A549 (cell line): ENCODE measurements at regions not wholly inside any gene's neighbourhood (a gene's known extent, or its start where the extent isn't known, plus 50 kb on each side); places are given as distances from the start of the nearest gene placed in this dataset.

Source experiments
- BHLHE40 ChIP-seq: IDR thresholded peaks from 2 replicates; pipeline ENCODE4 v1.6.1; 2012; ENCODE audit warnings: low read depth, low read length, inconsistent platforms
- CHD2 ChIP-seq: fragments of 150-350 bp; IDR thresholded peaks from 2 replicates; pipeline ENCODE4 v1.6.1; 2014; ENCODE audit warnings: low read length; ENCODE audit not compliant: partially characterized antibody
- JUN ChIP-seq, 2 experiments: fragments of >200 bp; sonication (Bioruptor Twin); formaldehyde crosslinking; IDR thresholded peaks; 2 replicates in 1 of 2; 3 replicates in 1 of 2; pipeline ENCODE4 v1.6.1; 2016 to 2017
- MAFK ChIP-seq: fragments of 450-650 bp; IDR thresholded peaks from 2 replicates; pipeline ENCODE4 v1.6.1; 2014; ENCODE audit not compliant: partially characterized antibody
- POLR2A ChIP-seq: IDR thresholded peaks from 2 replicates; pipeline ENCODE4 v1.6.1; 2012; ENCODE audit warnings: mild to moderate bottlenecking, low read length
- TF ChIP-seq, protein P1 (sequence below): IDR thresholded peaks from 2 replicates; pipeline ENCODE4 v1.6.1; 2012
- TF ChIP-seq, protein P2 (sequence below): fragments of >200 bp; sonication (Bioruptor Twin); formaldehyde crosslinking; IDR thresholded peaks from 3 replicates; pipeline ENCODE4 v1.5.1; 2016
- TF ChIP-seq, protein P3 (sequence below): fragments of 200-600 bp; sonication (generic); IDR thresholded peaks from 2 replicates; pipeline ENCODE4 v1.6.1; 2016; ENCODE audit warnings: antibody characterized with exemption, mild to moderate bottlenecking, moderate library complexity
- TF ChIP-seq, protein P4 (sequence below): fragments of 250-450 bp; sonication (Bioruptor Pico); IDR thresholded peaks from 2 replicates; pipeline ENCODE4 v1.5.0; 2021; ENCODE audit warnings: mild to moderate bottlenecking, moderate library complexity, borderline replicate concordance
- TF ChIP-seq, protein P5 (sequence below): fragments of >200 bp; sonication (Bioruptor Twin); formaldehyde crosslinking; IDR thresholded peaks from 3 replicates; pipeline ENCODE4 v1.6.1; 2016

DNA sequence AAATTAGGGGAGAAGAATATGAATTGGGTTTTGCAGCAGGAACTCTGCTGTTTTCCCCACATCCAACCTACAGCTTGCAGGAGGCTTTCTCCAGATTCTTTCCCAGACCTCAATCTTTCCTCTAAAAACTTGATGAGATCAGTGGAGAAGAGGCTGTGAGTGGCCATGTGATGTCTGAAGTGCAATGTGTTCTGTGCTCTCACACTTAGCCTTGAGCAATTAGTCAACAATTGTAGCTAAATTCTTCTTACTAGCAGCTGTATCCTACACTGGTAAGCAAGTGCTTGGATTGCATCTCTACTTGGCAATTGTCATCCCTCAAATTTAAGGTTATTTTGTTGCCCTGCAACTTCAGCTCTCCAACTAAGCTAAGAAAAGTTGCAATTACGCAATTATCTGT lies 807.3 kb upstream of the RGS18 start:
- TF ChIP-seq, protein P1, sequence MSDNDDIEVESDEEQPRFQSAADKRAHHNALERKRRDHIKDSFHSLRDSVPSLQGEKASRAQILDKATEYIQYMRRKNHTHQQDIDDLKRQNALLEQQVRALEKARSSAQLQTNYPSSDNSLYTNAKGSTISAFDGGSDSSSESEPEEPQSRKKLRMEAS, result no peak
- TF ChIP-seq, protein P2, sequence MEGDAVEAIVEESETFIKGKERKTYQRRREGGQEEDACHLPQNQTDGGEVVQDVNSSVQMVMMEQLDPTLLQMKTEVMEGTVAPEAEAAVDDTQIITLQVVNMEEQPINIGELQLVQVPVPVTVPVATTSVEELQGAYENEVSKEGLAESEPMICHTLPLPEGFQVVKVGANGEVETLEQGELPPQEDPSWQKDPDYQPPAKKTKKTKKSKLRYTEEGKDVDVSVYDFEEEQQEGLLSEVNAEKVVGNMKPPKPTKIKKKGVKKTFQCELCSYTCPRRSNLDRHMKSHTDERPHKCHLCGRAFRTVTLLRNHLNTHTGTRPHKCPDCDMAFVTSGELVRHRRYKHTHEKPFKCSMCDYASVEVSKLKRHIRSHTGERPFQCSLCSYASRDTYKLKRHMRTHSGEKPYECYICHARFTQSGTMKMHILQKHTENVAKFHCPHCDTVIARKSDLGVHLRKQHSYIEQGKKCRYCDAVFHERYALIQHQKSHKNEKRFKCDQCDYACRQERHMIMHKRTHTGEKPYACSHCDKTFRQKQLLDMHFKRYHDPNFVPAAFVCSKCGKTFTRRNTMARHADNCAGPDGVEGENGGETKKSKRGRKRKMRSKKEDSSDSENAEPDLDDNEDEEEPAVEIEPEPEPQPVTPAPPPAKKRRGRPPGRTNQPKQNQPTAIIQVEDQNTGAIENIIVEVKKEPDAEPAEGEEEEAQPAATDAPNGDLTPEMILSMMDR, result no peak
- TF ChIP-seq BHLHE40, result no peak
- no peak for TF ChIP-seq POLR2A
- TF ChIP-seq MAFK, result no peak
- no peak for TF ChIP-seq JUN (IDR thresholded peaks at IDR 0.05)
- no peak for TF ChIP-seq CHD2
- TF ChIP-seq, protein P3, sequence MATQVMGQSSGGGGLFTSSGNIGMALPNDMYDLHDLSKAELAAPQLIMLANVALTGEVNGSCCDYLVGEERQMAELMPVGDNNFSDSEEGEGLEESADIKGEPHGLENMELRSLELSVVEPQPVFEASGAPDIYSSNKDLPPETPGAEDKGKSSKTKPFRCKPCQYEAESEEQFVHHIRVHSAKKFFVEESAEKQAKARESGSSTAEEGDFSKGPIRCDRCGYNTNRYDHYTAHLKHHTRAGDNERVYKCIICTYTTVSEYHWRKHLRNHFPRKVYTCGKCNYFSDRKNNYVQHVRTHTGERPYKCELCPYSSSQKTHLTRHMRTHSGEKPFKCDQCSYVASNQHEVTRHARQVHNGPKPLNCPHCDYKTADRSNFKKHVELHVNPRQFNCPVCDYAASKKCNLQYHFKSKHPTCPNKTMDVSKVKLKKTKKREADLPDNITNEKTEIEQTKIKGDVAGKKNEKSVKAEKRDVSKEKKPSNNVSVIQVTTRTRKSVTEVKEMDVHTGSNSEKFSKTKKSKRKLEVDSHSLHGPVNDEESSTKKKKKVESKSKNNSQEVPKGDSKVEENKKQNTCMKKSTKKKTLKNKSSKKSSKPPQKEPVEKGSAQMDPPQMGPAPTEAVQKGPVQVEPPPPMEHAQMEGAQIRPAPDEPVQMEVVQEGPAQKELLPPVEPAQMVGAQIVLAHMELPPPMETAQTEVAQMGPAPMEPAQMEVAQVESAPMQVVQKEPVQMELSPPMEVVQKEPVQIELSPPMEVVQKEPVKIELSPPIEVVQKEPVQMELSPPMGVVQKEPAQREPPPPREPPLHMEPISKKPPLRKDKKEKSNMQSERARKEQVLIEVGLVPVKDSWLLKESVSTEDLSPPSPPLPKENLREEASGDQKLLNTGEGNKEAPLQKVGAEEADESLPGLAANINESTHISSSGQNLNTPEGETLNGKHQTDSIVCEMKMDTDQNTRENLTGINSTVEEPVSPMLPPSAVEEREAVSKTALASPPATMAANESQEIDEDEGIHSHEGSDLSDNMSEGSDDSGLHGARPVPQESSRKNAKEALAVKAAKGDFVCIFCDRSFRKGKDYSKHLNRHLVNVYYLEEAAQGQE, result no peak
- TF ChIP-seq, protein P4, sequence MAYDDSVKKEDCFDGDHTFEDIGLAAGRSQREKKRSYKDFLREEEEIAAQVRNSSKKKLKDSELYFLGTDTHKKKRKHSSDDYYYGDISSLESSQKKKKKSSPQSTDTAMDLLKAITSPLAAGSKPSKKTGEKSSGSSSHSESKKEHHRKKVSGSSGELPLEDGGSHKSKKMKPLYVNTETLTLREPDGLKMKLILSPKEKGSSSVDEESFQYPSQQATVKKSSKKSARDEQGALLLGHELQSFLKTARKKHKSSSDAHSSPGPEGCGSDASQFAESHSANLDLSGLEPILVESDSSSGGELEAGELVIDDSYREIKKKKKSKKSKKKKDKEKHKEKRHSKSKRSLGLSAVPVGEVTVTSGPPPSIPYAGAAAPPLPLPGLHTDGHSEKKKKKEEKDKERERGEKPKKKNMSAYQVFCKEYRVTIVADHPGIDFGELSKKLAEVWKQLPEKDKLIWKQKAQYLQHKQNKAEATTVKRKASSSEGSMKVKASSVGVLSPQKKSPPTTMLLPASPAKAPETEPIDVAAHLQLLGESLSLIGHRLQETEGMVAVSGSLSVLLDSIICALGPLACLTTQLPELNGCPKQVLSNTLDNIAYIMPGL, result no peak
- TF ChIP-seq, protein P5, sequence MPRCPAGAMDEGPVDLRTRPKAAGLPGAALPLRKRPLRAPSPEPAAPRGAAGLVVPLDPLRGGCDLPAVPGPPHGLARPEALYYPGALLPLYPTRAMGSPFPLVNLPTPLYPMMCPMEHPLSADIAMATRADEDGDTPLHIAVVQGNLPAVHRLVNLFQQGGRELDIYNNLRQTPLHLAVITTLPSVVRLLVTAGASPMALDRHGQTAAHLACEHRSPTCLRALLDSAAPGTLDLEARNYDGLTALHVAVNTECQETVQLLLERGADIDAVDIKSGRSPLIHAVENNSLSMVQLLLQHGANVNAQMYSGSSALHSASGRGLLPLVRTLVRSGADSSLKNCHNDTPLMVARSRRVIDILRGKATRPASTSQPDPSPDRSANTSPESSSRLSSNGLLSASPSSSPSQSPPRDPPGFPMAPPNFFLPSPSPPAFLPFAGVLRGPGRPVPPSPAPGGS, result no peak
